ENCODE measurements at regions not wholly inside any gene's neighbourhood (a gene's known extent, or its start where the extent isn't known, plus 50 kb on each side); places are given as distances from the start of the nearest gene placed in this dataset.
"Not testable (repeated sequence)": the region's sequence is repeated elsewhere in the genome, so short reads cannot be mapped to it uniquely, and the experiment has no call there.

GRCh38 chr10:125605167-125605566 is 77.8 kb downstream of the TEX36 start:
- DNase-seq: no peak

- no peak for DNase-seq
Observed at GRCh38 chr10:125602825-125603224, 80.1 kb downstream of the TEX36 start.

- DNase-seq: no peak
Observed at GRCh38 chr10:125599194-125599593, 83.8 kb downstream of the TEX36 start.

- DNase-seq: no peak
Observed at GRCh38 chr10:125595911-125596310, 87.1 kb downstream of the TEX36 start.

- no peak for DNase-seq
Observed at GRCh38 chr10:125593644-125594043, 89.3 kb downstream of the TEX36 start.

GRCh38 chr10:125592897-125593296 is 90.1 kb downstream of the TEX36 start:
- no peak for DNase-seq

- DNase-seq: no peak
Observed at GRCh38 chr10:125591886-125592285, 91.1 kb downstream of the TEX36 start.

GRCh38 chr10:125588738-125589137 is 94.2 kb downstream of the TEX36 start:
- DNase-seq: not testable (repeated sequence)

- DNase-seq: peak; percentile 59
Observed at GRCh38 chr10:125584954-125585353, 98.0 kb downstream of the TEX36 start.

- DNase-seq: no peak
Observed at GRCh38 chr10:125578658-125579315, 104.2 kb downstream of the TEX36 start.

GRCh38 chr10:125575843-125576242 is 107.1 kb downstream of the TEX36 start:
- no peak for DNase-seq

GRCh38 chr10:125568156-125568555 is 114.8 kb downstream of the TEX36 start:
- peak; percentile 36 for DNase-seq

- DNase-seq: peak; percentile 31
Observed at GRCh38 chr10:125567529-125567928, 115.4 kb downstream of the TEX36 start.

GRCh38 chr10:125565046-125565445 is 117.9 kb downstream of the TEX36 start:
- DNase-seq: no peak

GRCh38 chr10:125564570-125564969 is 118.4 kb downstream of the TEX36 start:
- no peak for DNase-seq

GRCh38 chr10:125562737-125563136 is 120.2 kb downstream of the TEX36 start:
- DNase-seq: peak; percentile 50

- DNase-seq: no peak
Observed at GRCh38 chr10:125560947-125561346, 122.0 kb downstream of the TEX36 start.

- no peak for DNase-seq
Observed at GRCh38 chr10:125559210-125559609, 123.8 kb downstream of the TEX36 start.

GRCh38 chr10:125557801-125558505 is 125.0 kb downstream of the TEX36 start:
- DNase-seq: peak; percentile 7

- DNase-seq: peak; percentile 8
Observed at GRCh38 chr10:125557311-125557710, 125.7 kb downstream of the TEX36 start.

GRCh38 chr10:125556882-125557281 is 126.1 kb downstream of the TEX36 start:
- DNase-seq: peak; percentile 1

- no peak for DNase-seq
Observed at GRCh38 chr10:125555743-125556142, 127.2 kb downstream of the TEX36 start.

GRCh38 chr10:125555267-125555666 is 127.7 kb downstream of the TEX36 start:
- peak; percentile 27 for DNase-seq

GRCh38 chr10:125554753-125555152 is 128.2 kb downstream of the TEX36 start:
- DNase-seq: no peak

Data from islet precursor cell (in vitro differentiated cells).